Activated naive CD4-positive, alpha-beta T cell treated with anti-CD3 and anti-CD28 coated beads, Interleukin-2, amount 10 ng/mL, durations not matched to agents 7 days and 5 days (primary cell): ENCODE measurements at regions not wholly inside any gene's neighbourhood (a gene's known extent, or its start where the extent isn't known, plus 50 kb on each side); places are given as distances from the start of the nearest gene placed in this dataset.

ENCODE experiments used
- CTCF ChIA-PET: fragments of 350-600 bp; sonication (Branson Sonifier 250); formaldehyde crosslinking; loops from one replicate; lab custom pipeline; 2021; ENCODE audit warnings: antibody characterized with exemption; lab: Charles Lee
- DNase-seq: peaks from one replicate; pipeline ENCODE4 v3.0.0-alpha.2; 2020
- H3K27ac Mint-ChIP-seq: one replicate; pipeline ENCODE4 v1.8.0; 2021; ENCODE audit warnings: mild to moderate bottlenecking, moderate library complexity, mixed read lengths
- H3K27me3 Mint-ChIP-seq: one replicate; pipeline ENCODE4 v1.8.0; 2021; ENCODE audit warnings: mild to moderate bottlenecking, mixed read lengths
- H3K36me3 Mint-ChIP-seq: one replicate; pipeline ENCODE4 v1.8.0; 2021; ENCODE audit warnings: mixed read lengths
- H3K4me1 Mint-ChIP-seq: one replicate; pipeline ENCODE4 v1.8.0; 2021; ENCODE audit warnings: mixed read lengths
- H3K4me3 Mint-ChIP-seq: one replicate; pipeline ENCODE4 v1.8.0; 2021; ENCODE audit warnings: mild to moderate bottlenecking, moderate library complexity, mixed read lengths
- H3K9me3 Mint-ChIP-seq: one replicate; pipeline ENCODE4 v1.8.0; 2021; ENCODE audit warnings: mixed read lengths

GRCh38 chrX:8971116-8971515 lies 62.8 kb downstream of the FAM9B start:
- Mint-ChIP-seq H3K9me3 (peaks cover 2% of the 10 kb centered on the region), H3K36me3 (no peaks in the 10 kb centered on the region), H3K27me3 (no peaks in the 10 kb centered on the region), H3K27ac (no peak overlapping the region), H3K4me3 (no peak overlapping the region), H3K4me1 (no peaks in the 10 kb centered on the region)
- no peak for DNase-seq
- CTCF ChIA-PET = no interaction called here

- no peak overlapping the region for H3K27ac Mint-ChIP-seq
- H3K4me1 Mint-ChIP-seq = no peaks in the 10 kb centered on the region
- no peak for DNase-seq
- no peaks in the 10 kb centered on the region for H3K27me3 Mint-ChIP-seq
- no peak overlapping the region for H3K4me3 Mint-ChIP-seq
- peaks cover 2% of the 10 kb centered on the region for H3K9me3 Mint-ChIP-seq
- no peaks in the 10 kb centered on the region for H3K36me3 Mint-ChIP-seq
- CTCF ChIA-PET = interaction anchor here (1.0 to 1.2 kb wide), 2 partner anchors 344 to 740 kb away, joined by 3 to 4 read pairs; no protein-coding TSS in a partner anchor
Observed at GRCh38 chrX:8969378-8969777, 64.5 kb downstream of the FAM9B start.

DNA sequence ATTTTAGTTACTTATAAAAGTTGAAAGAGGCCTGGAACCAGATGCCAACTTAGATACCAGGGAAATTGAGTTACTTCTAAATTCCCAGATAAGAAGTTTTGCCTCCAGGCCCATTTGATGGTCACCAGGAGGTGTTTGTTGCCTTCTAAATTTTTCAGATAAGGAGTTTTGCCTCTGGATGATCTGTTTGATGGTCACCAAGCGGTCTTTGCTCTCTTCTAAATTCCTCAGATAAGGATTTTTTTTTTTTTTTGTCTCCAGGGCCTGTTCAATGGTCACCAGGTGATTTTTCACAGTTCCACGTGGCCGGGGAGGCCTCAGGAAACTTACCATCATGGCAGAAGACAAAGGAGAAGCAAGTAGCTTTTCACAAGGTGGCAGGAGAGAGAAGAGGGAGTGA lies 66.5 kb downstream of the FAM9B start:
- CTCF ChIA-PET = no interaction called here
- no peaks in the 10 kb centered on the region for H3K27me3 Mint-ChIP-seq
- H3K36me3 Mint-ChIP-seq = no peaks in the 10 kb centered on the region
- no peak overlapping the region for H3K27ac Mint-ChIP-seq
- DNase-seq = no peak
- no peak overlapping the region for H3K4me3 Mint-ChIP-seq
- H3K9me3 Mint-ChIP-seq = peaks cover 2% of the 10 kb centered on the region
- no peaks in the 10 kb centered on the region for H3K4me1 Mint-ChIP-seq

GRCh38 chrX:8960957-8961468 lies 72.9 kb downstream of the FAM9B start:
- CTCF ChIA-PET = no interaction called here
- H3K27ac Mint-ChIP-seq = no peak overlapping the region
- H3K36me3 Mint-ChIP-seq = no peaks in the 10 kb centered on the region
- no peak for DNase-seq
- no peaks in the 10 kb centered on the region for H3K4me1 Mint-ChIP-seq
- H3K27me3 Mint-ChIP-seq = peaks cover 9% of the 10 kb centered on the region
- H3K4me3 Mint-ChIP-seq = no peak overlapping the region
- no peaks in the 10 kb centered on the region for H3K9me3 Mint-ChIP-seq

DNA sequence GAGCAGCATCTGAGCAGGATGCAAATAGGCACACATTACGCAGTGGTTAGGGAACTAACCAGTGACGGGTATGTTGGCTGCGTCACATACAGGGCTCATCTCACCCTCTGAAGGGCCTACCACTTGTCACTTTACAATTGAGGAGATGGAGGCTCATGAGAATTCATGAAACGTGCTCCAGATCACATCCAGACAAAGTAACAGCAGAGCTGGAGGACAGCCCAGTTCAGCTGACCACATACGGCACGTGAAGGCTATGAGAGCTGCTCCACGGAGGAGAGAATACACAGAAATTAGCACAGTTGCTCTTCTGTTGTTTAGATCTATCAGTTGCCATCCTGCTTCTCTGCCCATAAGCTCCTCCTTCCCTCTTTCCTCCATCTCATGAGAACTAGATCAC lies 78.4 kb downstream of the FAM9B start:
- Mint-ChIP-seq H3K4me3 (no peak overlapping the region), H3K9me3 (no peaks in the 10 kb centered on the region), H3K27me3 (peaks cover 17% of the 10 kb centered on the region), H3K4me1 (no peaks in the 10 kb centered on the region), H3K36me3 (no peaks in the 10 kb centered on the region), H3K27ac (no peak overlapping the region)
- DNase-seq = no peak
- CTCF ChIA-PET = no interaction called here

DNA sequence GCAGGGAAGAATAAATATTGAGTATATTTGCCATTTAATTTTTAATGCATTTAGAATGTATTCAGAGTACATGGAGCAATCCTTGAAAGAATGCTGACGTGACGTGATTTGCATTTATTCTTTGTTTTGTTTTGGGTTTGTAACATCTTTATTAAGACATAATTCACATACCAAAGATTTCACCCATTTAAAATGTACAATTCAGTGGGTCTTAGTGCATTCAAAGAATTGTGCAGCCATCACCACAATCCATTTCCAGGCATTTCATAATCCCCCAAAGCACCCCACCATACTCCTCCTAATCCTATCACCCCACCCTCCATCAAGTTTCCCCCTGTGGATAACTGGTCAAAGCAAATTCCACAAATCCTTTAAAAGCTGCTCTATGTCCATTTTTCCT lies 87.4 kb downstream of the FAM9B start:
- CTCF ChIA-PET = interaction anchor here (0.7 kb wide), 1 partner anchor 627 kb away, joined by 3 read pairs; no protein-coding TSS in a partner anchor
- Mint-ChIP-seq H3K27me3 (no peaks in the 10 kb centered on the region), H3K4me1 (no peaks in the 10 kb centered on the region), H3K36me3 (no peaks in the 10 kb centered on the region), H3K9me3 (no peaks in the 10 kb centered on the region), H3K4me3 (no peak overlapping the region), H3K27ac (no peak overlapping the region)
- no peak for DNase-seq

DNA sequence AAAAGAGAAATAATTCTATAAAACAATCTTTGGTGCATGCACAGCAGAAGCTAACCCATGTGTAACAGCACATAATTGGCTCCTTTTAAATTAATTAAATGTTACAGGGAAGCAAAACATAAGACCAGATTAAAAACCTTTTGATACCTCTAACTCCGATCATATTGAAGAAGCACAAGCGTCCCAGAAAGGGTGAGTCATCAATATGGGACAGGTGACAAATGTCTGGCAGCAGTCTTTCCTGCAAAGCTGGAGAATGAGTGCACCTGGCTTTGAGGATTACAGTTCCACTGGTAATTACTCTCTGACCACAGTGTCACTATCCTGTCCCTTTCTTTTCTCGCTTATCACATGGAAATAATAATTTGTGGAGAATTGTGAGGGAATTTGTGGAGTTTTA lies 94.6 kb downstream of the FAM9B start:
- H3K9me3 Mint-ChIP-seq = no peaks in the 10 kb centered on the region
- no peaks in the 10 kb centered on the region for H3K36me3 Mint-ChIP-seq
- no peaks in the 10 kb centered on the region for H3K4me1 Mint-ChIP-seq
- H3K4me3 Mint-ChIP-seq = no peak overlapping the region
- CTCF ChIA-PET = no interaction called here
- no peak for DNase-seq
- no peak overlapping the region for H3K27ac Mint-ChIP-seq
- no peaks in the 10 kb centered on the region for H3K27me3 Mint-ChIP-seq

DNA sequence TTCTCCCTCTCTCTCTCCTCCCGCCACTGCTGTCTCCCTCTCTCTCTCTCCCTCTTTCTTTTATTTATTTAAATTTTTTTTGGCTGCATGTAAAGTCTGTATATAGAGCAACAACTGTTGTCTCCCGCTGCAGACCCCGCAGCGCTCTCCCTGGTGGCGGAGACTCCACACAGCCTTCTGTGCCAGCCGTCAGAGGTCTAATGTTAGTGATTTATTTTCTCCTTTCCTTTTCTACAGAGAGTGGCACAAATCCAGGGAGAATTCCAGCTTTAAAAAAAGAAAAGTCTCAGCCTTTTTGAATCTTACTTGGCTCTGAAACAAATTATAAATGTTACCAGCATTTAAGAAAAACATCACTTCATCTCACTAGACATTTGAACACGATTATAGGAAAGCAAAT lies 106.2 kb downstream of the FAM9B start:
- peaks cover 6% of the 10 kb centered on the region for H3K27me3 Mint-ChIP-seq
- H3K36me3 Mint-ChIP-seq = no peaks in the 10 kb centered on the region
- no peaks in the 10 kb centered on the region for H3K4me1 Mint-ChIP-seq
- no peak overlapping the region for H3K27ac Mint-ChIP-seq
- CTCF ChIA-PET = no interaction called here
- no peak for DNase-seq
- no peaks in the 10 kb centered on the region for H3K9me3 Mint-ChIP-seq
- H3K4me3 Mint-ChIP-seq = no peak overlapping the region

GRCh38 chrX:8927066-8927635 lies 106.8 kb downstream of the FAM9B start:
- Mint-ChIP-seq H3K4me3 (no peak overlapping the region), H3K27me3 (peaks cover 6% of the 10 kb centered on the region)
- CTCF ChIA-PET = no interaction called here

GRCh38 chrX:8921615-8922014 lies 112.3 kb downstream of the FAM9B start:
- peaks cover 9% of the 10 kb centered on the region for H3K27me3 Mint-ChIP-seq
- H3K36me3 Mint-ChIP-seq = no peaks in the 10 kb centered on the region
- no peak for DNase-seq
- no peak overlapping the region for H3K4me3 Mint-ChIP-seq
- CTCF ChIA-PET = no interaction called here
- no peak overlapping the region for H3K27ac Mint-ChIP-seq
- no peaks in the 10 kb centered on the region for H3K9me3 Mint-ChIP-seq
- no peaks in the 10 kb centered on the region for H3K4me1 Mint-ChIP-seq

More at GRCh38 chrX:8927066-8927635, 106.8 kb downstream of the FAM9B start:
- Mint-ChIP-seq H3K27ac (no peak overlapping the region), H3K9me3 (no peaks in the 10 kb centered on the region), H3K4me1 (no peaks in the 10 kb centered on the region), H3K36me3 (no peaks in the 10 kb centered on the region)
- DNase-seq = no peak

GRCh38 chrX:8919801-8920200 lies 114.1 kb downstream of the FAM9B start:
- CTCF ChIA-PET = no interaction called here
- no peak for DNase-seq
- H3K27me3 Mint-ChIP-seq = peaks cover 3% of the 10 kb centered on the region
- H3K9me3 Mint-ChIP-seq = no peaks in the 10 kb centered on the region
- H3K4me3 Mint-ChIP-seq = no peak overlapping the region
- no peaks in the 10 kb centered on the region for H3K36me3 Mint-ChIP-seq
- no peaks in the 10 kb centered on the region for H3K4me1 Mint-ChIP-seq
- no peak overlapping the region for H3K27ac Mint-ChIP-seq

DNA sequence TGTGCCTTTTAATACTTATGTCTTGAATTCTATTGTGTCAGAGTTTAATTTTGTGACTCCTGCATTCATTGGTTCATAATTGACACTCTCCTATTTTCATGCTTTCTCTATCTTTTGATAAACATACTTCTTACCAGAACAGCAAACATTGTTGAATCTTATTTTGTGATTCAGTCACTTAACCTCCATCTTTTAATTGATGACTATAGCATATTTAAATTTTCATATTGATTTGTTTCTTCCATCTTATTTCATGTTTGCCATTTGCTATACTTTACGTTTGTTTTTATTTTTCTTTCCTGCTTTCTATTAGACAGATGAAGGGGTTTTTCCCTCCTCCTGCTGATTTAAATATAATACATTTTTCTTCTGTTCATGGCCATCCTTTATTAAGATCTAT lies 115.5 kb upstream of the FAM9A start:
- Mint-ChIP-seq H3K9me3 (no peaks in the 10 kb centered on the region), H3K27ac (no peak overlapping the region), H3K36me3 (no peaks in the 10 kb centered on the region), H3K27me3 (peaks cover 3% of the 10 kb centered on the region), H3K4me1 (no peaks in the 10 kb centered on the region), H3K4me3 (no peak overlapping the region)
- no peak for DNase-seq
- CTCF ChIA-PET = no interaction called here

DNA sequence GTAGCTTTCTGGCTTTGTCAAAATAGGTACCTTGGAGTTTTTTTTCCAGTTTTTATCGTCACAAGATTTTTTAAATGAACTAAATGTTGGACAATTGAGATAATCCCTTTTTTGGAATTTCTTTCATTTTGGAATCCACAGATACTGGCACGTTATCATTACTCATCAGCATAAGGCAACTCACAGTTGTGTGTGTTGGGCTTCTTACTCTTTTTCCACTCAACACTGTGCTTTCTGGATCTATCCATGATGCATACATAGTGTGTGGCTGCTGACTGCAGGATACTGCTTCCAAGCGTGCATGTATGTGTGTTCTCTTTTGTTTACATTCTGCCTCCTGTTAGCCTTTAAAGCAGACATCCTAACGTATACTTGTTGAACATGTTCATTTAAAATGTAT lies 113.5 kb upstream of the FAM9A start:
- Mint-ChIP-seq H3K4me3 (no peak overlapping the region), H3K9me3 (no peaks in the 10 kb centered on the region)
- CTCF ChIA-PET = no interaction called here

GRCh38 chrX:8913655-8914409 lies 112.6 kb upstream of the FAM9A start:
- Mint-ChIP-seq H3K4me3 (no peak overlapping the region), H3K4me1 (no peaks in the 10 kb centered on the region), H3K27ac (no peak overlapping the region), H3K9me3 (no peaks in the 10 kb centered on the region), H3K36me3 (no peaks in the 10 kb centered on the region), H3K27me3 (peaks cover 2% of the 10 kb centered on the region)
- DNase-seq = no peak
- CTCF ChIA-PET = no interaction called here

More for the DNA sequence above, 113.5 kb upstream of the FAM9A start:
- Mint-ChIP-seq H3K27me3 (peaks cover 3% of the 10 kb centered on the region), H3K4me1 (no peaks in the 10 kb centered on the region), H3K27ac (no peak overlapping the region), H3K36me3 (no peaks in the 10 kb centered on the region)
- no peak for DNase-seq

DNA sequence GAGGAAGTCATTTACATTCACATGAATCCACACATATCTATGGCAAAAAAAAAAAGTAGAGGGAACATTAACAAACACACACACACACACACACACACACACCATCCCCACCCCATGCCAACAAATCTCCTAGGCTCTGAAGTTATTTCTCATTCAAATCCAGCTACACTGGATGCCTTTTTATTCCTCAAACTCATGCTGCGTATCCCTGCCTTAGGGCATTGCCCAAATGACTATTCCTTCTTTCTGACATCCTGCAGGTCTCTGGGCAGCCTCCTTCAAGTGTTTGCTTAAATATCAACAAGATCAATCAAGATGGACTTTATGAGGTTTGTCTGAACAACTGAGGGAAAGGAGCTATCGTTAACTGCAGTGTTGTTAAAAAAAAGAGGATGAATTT lies 106.5 kb upstream of the FAM9A start:
- Mint-ChIP-seq H3K4me1 (no peaks in the 10 kb centered on the region), H3K4me3 (no peak overlapping the region), H3K36me3 (no peaks in the 10 kb centered on the region), H3K27ac (no peak overlapping the region), H3K27me3 (peaks cover 6% of the 10 kb centered on the region), H3K9me3 (no peaks in the 10 kb centered on the region)
- no peak for DNase-seq
- CTCF ChIA-PET = no interaction called here
